ENCODE measurements at regions not wholly inside any gene's neighbourhood (a gene's known extent, or its start where the extent isn't known, plus 50 kb on each side); places are given as distances from the start of the nearest gene placed in this dataset.

DNA sequence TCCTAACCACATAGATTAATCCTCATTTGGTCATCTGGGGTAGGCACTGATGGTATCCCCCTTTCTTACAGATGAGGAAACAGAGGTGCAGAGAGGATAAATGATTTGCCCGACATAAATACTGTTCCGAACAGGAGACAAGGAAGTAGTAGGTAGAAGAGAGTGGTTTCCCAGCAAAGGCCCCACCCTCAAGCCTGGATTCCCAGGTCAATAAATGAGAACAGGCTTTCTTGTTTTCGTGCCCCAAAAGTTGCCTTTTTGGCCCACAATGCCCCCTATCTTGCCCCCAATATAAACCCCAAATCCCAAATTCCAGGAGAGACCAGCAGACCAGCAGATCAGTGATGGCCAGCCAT is 125.5 kb upstream of the PRR20G start:
- TF ChIP-seq, protein P1, sequence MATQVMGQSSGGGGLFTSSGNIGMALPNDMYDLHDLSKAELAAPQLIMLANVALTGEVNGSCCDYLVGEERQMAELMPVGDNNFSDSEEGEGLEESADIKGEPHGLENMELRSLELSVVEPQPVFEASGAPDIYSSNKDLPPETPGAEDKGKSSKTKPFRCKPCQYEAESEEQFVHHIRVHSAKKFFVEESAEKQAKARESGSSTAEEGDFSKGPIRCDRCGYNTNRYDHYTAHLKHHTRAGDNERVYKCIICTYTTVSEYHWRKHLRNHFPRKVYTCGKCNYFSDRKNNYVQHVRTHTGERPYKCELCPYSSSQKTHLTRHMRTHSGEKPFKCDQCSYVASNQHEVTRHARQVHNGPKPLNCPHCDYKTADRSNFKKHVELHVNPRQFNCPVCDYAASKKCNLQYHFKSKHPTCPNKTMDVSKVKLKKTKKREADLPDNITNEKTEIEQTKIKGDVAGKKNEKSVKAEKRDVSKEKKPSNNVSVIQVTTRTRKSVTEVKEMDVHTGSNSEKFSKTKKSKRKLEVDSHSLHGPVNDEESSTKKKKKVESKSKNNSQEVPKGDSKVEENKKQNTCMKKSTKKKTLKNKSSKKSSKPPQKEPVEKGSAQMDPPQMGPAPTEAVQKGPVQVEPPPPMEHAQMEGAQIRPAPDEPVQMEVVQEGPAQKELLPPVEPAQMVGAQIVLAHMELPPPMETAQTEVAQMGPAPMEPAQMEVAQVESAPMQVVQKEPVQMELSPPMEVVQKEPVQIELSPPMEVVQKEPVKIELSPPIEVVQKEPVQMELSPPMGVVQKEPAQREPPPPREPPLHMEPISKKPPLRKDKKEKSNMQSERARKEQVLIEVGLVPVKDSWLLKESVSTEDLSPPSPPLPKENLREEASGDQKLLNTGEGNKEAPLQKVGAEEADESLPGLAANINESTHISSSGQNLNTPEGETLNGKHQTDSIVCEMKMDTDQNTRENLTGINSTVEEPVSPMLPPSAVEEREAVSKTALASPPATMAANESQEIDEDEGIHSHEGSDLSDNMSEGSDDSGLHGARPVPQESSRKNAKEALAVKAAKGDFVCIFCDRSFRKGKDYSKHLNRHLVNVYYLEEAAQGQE (IDR thresholded peaks at IDR 0.05; ENCODE audit: low read depth, low read length), result no peak
- TF ChIP-seq CHD2 (IDR thresholded peaks at IDR 0.05; ENCODE audit: low read length, partially characterized antibody) (no peak), CTCF (IDR thresholded peaks at IDR 0.05) (no peak), FOXM1 (IDR thresholded peaks at IDR 0.05; ENCODE audit: low read depth) (no peak), TEAD4 (IDR thresholded peaks at IDR 0.05; ENCODE audit: borderline replicate concordance, insufficient read depth) (no peak)

Data from SK-N-SH (cell line).